HepG2 (cell line): ENCODE measurements at regions not wholly inside any gene's neighbourhood (a gene's known extent, or its start where the extent isn't known, plus 50 kb on each side); places are given as distances from the start of the nearest gene placed in this dataset.

Experiments
- ATAC-seq: fragments of 200-7000 bp; cut with Tn5 transposase; 3 replicates; pipeline ENCODE4 v1.9.1; 2020; ENCODE audit warnings: mild to moderate bottlenecking, moderate library complexity
- BruUV-seq: library from RNA; stranded (reverse); fragments of 400-500 nt; replicated peaks from 2 replicates; lab custom pipeline; 2021; lab: Mats Ljungman, UMichigan
- CTCF ChIA-PET: fragments of 300-600 bp; formaldehyde crosslinking; extraction: SDS; loops from one replicate; lab custom pipeline; 2021; ENCODE audit warnings: low total read pairs, inconsistent platforms, low intra/inter-chr PET ratio; lab: Yijun Ruan, JAX
- POLR2A ChIA-PET: fragments of 350-600 bp; sonication (Branson Sonifier 250); formaldehyde crosslinking; loops from one replicate; lab custom pipeline; 2020; ENCODE audit warnings: antibody characterized with exemption, inconsistent platforms; lab: Yijun Ruan, JAX
- DNase-seq: peaks from one replicate; pipeline ENCODE4 v3.0.0-alpha.2; 2015; ENCODE audit warnings: low spot score
- FAIRE-seq: peaks from 3 replicates; lab custom pipeline; 2011; peaks lifted over from hg19 to GRCh38; lab: Jason Lieb, UNC
- H2AFZ ChIP-seq: one replicate; pipeline ENCODE4 v1.6.1; 2011; ENCODE audit warnings: low read length, inconsistent platforms
- H3K27ac ChIP-seq: fragments of 300-600 bp; 3 replicates; pipeline ENCODE4 v1.8.0; 2011; ENCODE audit warnings: mixed run types, mild to moderate bottlenecking, mixed read lengths, low read length, inconsistent platforms; ENCODE audit not compliant: insufficient read depth; ENCODE audit errors: extremely low read length
- H3K27me3 ChIP-seq, 2 experiments: fragments of 200-600 bp in 1 of 2; 2 replicates in 1 of 2; 3 replicates in 1 of 2; pipeline versions ENCODE4 v1.6.0 to v1.8.0; 2011; ENCODE audit warnings: low read length in 2 of 2, mild to moderate bottlenecking in 2 of 2, moderate library complexity in 2 of 2, inconsistent platforms in 1 of 2; ENCODE audit not compliant: insufficient read depth in 2 of 2, control insufficient read depth in 1 of 2
- H3K36me3 ChIP-seq, 2 experiments: fragments of 200-600 bp in 1 of 2; replicated peaks in 1 of 2; 2 replicates in 1 of 2; 3 replicates in 1 of 2; pipeline versions ENCODE4 v1.5.1 to v1.8.0; 2011; ENCODE audit warnings: low read length in 2 of 2, inconsistent platforms in 1 of 2; ENCODE audit not compliant: insufficient read depth in 2 of 2, control insufficient read depth in 1 of 2
- H3K4me1 ChIP-seq: 2 replicates; pipeline ENCODE4 v1.5.1; 2012; ENCODE audit warnings: low read length, inconsistent platforms; ENCODE audit not compliant: insufficient read depth
- H3K4me2 ChIP-seq: 2 replicates; pipeline ENCODE4 v1.6.0; 2011; ENCODE audit warnings: low read depth, low read length, inconsistent platforms
- H3K4me3 ChIP-seq, 3 experiments: fragments of 200-600 bp in 1 of 3; sonication (generic), shearing (Covaris generic) in 1 of 3; replicated peaks in 1 of 3; 2 replicates each; pipeline ENCODE4 v1.5.1; 2011 to 2016; ENCODE audit warnings: low read length in 3 of 3, inconsistent platforms in 2 of 3, low read depth in 2 of 3, mild to moderate bottlenecking in 2 of 3, control low read depth in 1 of 3, mixed read lengths in 1 of 3; ENCODE audit not compliant: insufficient read depth in 1 of 3
- H3K79me2 ChIP-seq: one replicate; pipeline ENCODE4 v1.6.1; 2011; ENCODE audit warnings: low read length, inconsistent platforms; ENCODE audit not compliant: insufficient read depth
- H3K9ac ChIP-seq: 2 replicates; pipeline ENCODE4 v1.6.0; 2011; ENCODE audit warnings: mild to moderate bottlenecking, low read depth, low read length, inconsistent platforms; ENCODE audit not compliant: insufficient read depth
- H3K9me3 ChIP-seq: 2 replicates; pipeline ENCODE4 v1.5.1; 2012; ENCODE audit warnings: mild to moderate bottlenecking, low read length
- H4K20me1 ChIP-seq: 2 replicates; pipeline ENCODE4 v1.6.0; 2011; ENCODE audit warnings: inconsistent platforms, mild to moderate bottlenecking, low read length, moderate library complexity; ENCODE audit not compliant: insufficient read depth
- AGO2 ChIP-seq: fragments of 200-400 bp; formaldehyde crosslinking; optimal IDR thresholded peaks from 2 replicates; pipeline ENCODE3; 2017; ENCODE audit warnings: mild to moderate bottlenecking, low read depth, low read length, moderate library complexity
- CTCF ChIP-seq: sonication (generic); formaldehyde crosslinking; IDR thresholded peaks from 2 replicates; pipeline ENCODE4 v1.5.0; 2020; ENCODE audit warnings: mild to moderate bottlenecking, missing genetic modification reagents, moderate library complexity
- GATAD2A ChIP-seq: IDR thresholded peaks from 2 replicates; pipeline ENCODE4 v1.6.1; 2016
- KDM5A ChIP-seq: fragments of 200-600 bp; sonication (generic); IDR thresholded peaks from 2 replicates; pipeline ENCODE4 v1.7.0; 2018; ENCODE audit warnings: antibody characterized with exemption, mild to moderate bottlenecking, low read length, borderline replicate concordance
- MAFF ChIP-seq: IDR thresholded peaks from 2 replicates; pipeline ENCODE4 v1.6.1; 2011; ENCODE audit warnings: low read depth, low read length, improper control_type of control experiment
- MAFG ChIP-seq: sonication (generic); formaldehyde crosslinking; IDR thresholded peaks from 2 replicates; pipeline ENCODE4 v1.5.1; 2020; ENCODE audit warnings: mild to moderate bottlenecking, missing genetic modification reagents
- MAFK ChIP-seq, 2 experiments: IDR thresholded peaks in 1 of 2; conservative IDR thresholded peaks in 1 of 2; 2 replicates each; pipeline ENCODE4 v1.6.1; 2011; ENCODE audit warnings: improper control_type of control experiment in 2 of 2, low read length in 2 of 2
- STAG1 ChIP-seq: sonication (generic); formaldehyde crosslinking; IDR thresholded peaks from 2 replicates; pipeline ENCODE4 v1.4.0; 2020; ENCODE audit warnings: missing genetic modification reagents
- ZFP36L1 ChIP-seq: sonication (generic); formaldehyde crosslinking; IDR thresholded peaks from 2 replicates; pipeline ENCODE4 v1.8.0; 2022; ENCODE audit warnings: mild to moderate bottlenecking, missing genetic modification reagents, moderate library complexity
- ZNF205 ChIP-seq: IDR thresholded peaks from 2 replicates; pipeline ENCODE4 v1.6.1; 2018; ENCODE audit warnings: missing biosample characterization, missing genetic modification reagents
- ZNF441 ChIP-seq: sonication (generic); formaldehyde crosslinking; IDR thresholded peaks from 2 replicates; pipeline ENCODE4 v1.7.0; 2021; ENCODE audit warnings: missing genetic modification reagents, borderline replicate concordance
- ZNF484 ChIP-seq: sonication (generic); formaldehyde crosslinking; IDR thresholded peaks from 2 replicates; pipeline ENCODE4 v1.5.1; 2020; ENCODE audit warnings: mild to moderate bottlenecking, low read depth, missing genetic modification reagents, borderline replicate concordance
- ZNF816 ChIP-seq: sonication (generic); formaldehyde crosslinking; IDR thresholded peaks from 2 replicates; pipeline ENCODE4 v1.8.0; 2022; ENCODE audit warnings: missing genetic modification reagents, mild to moderate bottlenecking, borderline replicate concordance
- WGBS: methylation state at CpG from one replicate; pipeline ENCODE4 v1.1.6; 2017; ENCODE audit warnings: low lambda C conversion rate; 5-methylcytosine and 5-hydroxymethylcytosine counted together
- in situ Hi-C: cut with HindIII; loops from 2 replicates; pipeline ENCODE4 v1.10.0; 2017; ENCODE audit warnings: low pct_unique_long_range_greater_than_20kb; ENCODE audit not compliant: extremely low pct_ligation_motif_present
- intact Hi-C: fragments of 100-400 bp; cut with micrococcal nuclease; formaldehyde crosslinking; loops from one replicate; pipeline ENCODE4 v1.10.0; 2022; ENCODE audit not compliant: unreplicated experiment
- TF ChIP-seq, protein P1 (sequence below): sonication (generic); formaldehyde crosslinking; IDR thresholded peaks from 2 replicates; pipeline ENCODE4 v1.4.0; 2020; ENCODE audit warnings: missing genetic modification reagents

GRCh38 chr7:113698556-113699220 is 220.1 kb downstream of the PPP1R3A start:
- Histone ChIP-seq H3K9me3 (no peaks in the 10 kb centered on the region), H4K20me1 (no peaks in the 10 kb centered on the region)
- TF ChIP-seq CTCF (CRISPR knock-in tag) (peak; percentile 63), ZNF205 (CRISPR knock-in tag) (no peak), GATAD2A (CRISPR knock-in tag) (no peak), MAFF (peak; percentile 71), STAG1 (CRISPR knock-in tag) (peak; percentile 64), ZNF816 (CRISPR knock-in tag) (no peak), ZNF441 (CRISPR knock-in tag) (no peak), MAFK (conservative IDR thresholded peaks at IDR 0.05 in 1 of 2, IDR thresholded peaks at IDR 0.05 in 1 of 2; ENCODE audit: low read length in 2 of 2) (peak; percentile 68 to 78), ZNF484 (CRISPR knock-in tag) (no peak), ZFP36L1 (CRISPR knock-in tag) (no peak), MAFG (CRISPR knock-in tag) (no peak), AGO2 (no peak), KDM5A (no peak)
- TF ChIP-seq, protein P1, sequence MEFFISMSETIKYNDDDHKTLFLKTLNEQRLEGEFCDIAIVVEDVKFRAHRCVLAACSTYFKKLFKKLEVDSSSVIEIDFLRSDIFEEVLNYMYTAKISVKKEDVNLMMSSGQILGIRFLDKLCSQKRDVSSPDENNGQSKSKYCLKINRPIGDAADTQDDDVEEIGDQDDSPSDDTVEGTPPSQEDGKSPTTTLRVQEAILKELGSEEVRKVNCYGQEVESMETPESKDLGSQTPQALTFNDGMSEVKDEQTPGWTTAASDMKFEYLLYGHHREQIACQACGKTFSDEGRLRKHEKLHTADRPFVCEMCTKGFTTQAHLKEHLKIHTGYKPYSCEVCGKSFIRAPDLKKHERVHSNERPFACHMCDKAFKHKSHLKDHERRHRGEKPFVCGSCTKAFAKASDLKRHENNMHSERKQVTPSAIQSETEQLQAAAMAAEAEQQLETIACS (CRISPR knock-in tag): no peak
- TF ChIP-seq, all 625 proteins: peak for 4
- Histone ChIP-seq H3K4me2 (no peak overlapping the region), H3K4me3 (no peak overlapping the region), H3K9ac (no peak overlapping the region), H3K79me2 (no peaks in the 10 kb centered on the region), H3K27ac (no peak overlapping the region), H3K27me3 (no peaks in the 10 kb centered on the region), H2AFZ (no peak overlapping the region), H3K4me1 (no peaks in the 10 kb centered on the region), H3K36me3 (no peaks in the 10 kb centered on the region)
- ChIA-PET CTCF (interaction anchor here (1.3 kb wide), 1 partner anchor 294 kb away, joined by 3 read pairs; no protein-coding TSS in a partner anchor), POLR2A (no interaction called here)
- BruUV-seq: no TSS peak
- in situ Hi-C loops: loop anchor here (10.0 kb wide), 1 partner anchor 294 kb away; no protein-coding TSS in a partner anchor
- intact Hi-C loops: loop anchor here (1.0 to 5.0 kb wide), 2 partner anchors 276 to 1148 kb away; no protein-coding TSS in a partner anchor
- ATAC-seq: peak; percentile 45; the same call in 2 of the 3 replicates
- peak; percentile 15 for DNase-seq
- WGBS: 25% methylated on average over 6 of the region's 6 CpGs
- FAIRE-seq: peak; percentile 67
